Testis (tissue), 2 donors: ENCODE measurements at regions not wholly inside any gene's neighbourhood (a gene's known extent, or its start where the extent isn't known, plus 50 kb on each side); places are given as distances from the start of the nearest gene placed in this dataset.

ENCODE experiments used
- DNase-seq: peaks from one replicate; pipeline ENCODE4 v3.0.0-alpha.2; 2019
- H3K27ac ChIP-seq, 2 donors: fragments of 200-600 bp; sonication (generic); one replicate each; pipeline ENCODE4 v1.5.1; 2019
- H3K27me3 ChIP-seq: fragments of 200-600 bp; sonication (generic); one replicate; pipeline ENCODE4 v1.5.1; 2019
- H3K36me3 ChIP-seq: fragments of 200-600 bp; sonication (generic); one replicate; pipeline ENCODE4 v1.5.1; 2017; ENCODE audit warnings: low read depth; ENCODE audit errors: missing control alignments
- H3K4me1 ChIP-seq: fragments of 200-600 bp; sonication (generic); one replicate; pipeline ENCODE4 v1.5.1; 2019
- H3K4me3 ChIP-seq, 2 donors: fragments of 200-600 bp; sonication (generic); one replicate each; pipeline ENCODE4 v1.5.1; 2017 to 2019
- H3K9me3 ChIP-seq: fragments of 200-600 bp; sonication (generic); one replicate; pipeline ENCODE4 v1.5.1; 2017
- POLR2A ChIP-seq: fragments of 450-650 bp; IDR thresholded peaks from one replicate; pipeline ENCODE4 v1.6.1; 2017; ENCODE audit warnings: antibody characterized with exemption, mild to moderate bottlenecking, moderate library complexity
- WGBS, 2 donors: methylation state at CpG; one replicate each; pipeline ENCODE4 v1.1.5; 2018; 5-methylcytosine and 5-hydroxymethylcytosine counted together
- intact Hi-C: fragments of 100-400 bp; cut with DNase I; formaldehyde crosslinking; loops from one replicate; pipeline ENCODE4 v1.15.1; 2023; ENCODE audit warnings: low total_unique reads
- TF ChIP-seq, protein P1 (sequence below), 3 experiments: fragments of 450-650 bp in 2 of 3; fragments of 200-600 bp in 1 of 3; sonication (generic) in 1 of 3; IDR thresholded peaks; one replicate each; pipeline ENCODE4 v1.5.1; 2016 to 2019; ENCODE audit warnings: antibody characterized with exemption in 3 of 3, mild to moderate bottlenecking in 2 of 3, moderate library complexity in 1 of 3

DNA sequence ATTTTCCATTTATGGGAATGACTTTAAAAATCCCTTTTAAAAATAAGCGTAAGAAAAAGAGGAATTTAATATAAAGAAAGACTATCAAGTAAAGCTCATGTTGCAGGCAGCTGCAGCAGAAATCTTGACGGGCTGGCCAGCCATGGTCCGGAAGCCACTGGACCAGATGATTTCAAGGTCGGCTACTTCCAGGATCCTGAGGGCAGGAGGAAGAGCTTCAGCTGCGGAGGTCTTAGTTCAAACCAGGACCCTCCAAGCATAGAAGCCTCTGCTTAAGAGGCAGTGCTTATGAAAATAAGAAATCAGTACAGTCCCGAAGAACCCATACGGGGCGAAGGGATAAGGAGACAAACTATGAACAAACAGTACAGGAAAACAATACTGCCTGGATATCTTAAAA lies 220.2 kb upstream of the CELF2 start:
- Histone ChIP-seq H3K36me3 (no peaks in the 10 kb centered on the region), H3K9me3 (no peaks in the 10 kb centered on the region), H3K4me1 (peaks cover 7% of the 10 kb centered on the region), H3K27me3 (no peaks in the 10 kb centered on the region), H3K4me3 (no peak overlapping the region), H3K27ac (peak overlapping the region; percentile 79 to 82)
- WGBS, 2 donors, result 25 to 36% methylated on average over 8 of the region's 8 CpGs
- DNase-seq, result peak; percentile 38
- intact Hi-C loops, result no loop called here
- TF ChIP-seq, protein P1, sequence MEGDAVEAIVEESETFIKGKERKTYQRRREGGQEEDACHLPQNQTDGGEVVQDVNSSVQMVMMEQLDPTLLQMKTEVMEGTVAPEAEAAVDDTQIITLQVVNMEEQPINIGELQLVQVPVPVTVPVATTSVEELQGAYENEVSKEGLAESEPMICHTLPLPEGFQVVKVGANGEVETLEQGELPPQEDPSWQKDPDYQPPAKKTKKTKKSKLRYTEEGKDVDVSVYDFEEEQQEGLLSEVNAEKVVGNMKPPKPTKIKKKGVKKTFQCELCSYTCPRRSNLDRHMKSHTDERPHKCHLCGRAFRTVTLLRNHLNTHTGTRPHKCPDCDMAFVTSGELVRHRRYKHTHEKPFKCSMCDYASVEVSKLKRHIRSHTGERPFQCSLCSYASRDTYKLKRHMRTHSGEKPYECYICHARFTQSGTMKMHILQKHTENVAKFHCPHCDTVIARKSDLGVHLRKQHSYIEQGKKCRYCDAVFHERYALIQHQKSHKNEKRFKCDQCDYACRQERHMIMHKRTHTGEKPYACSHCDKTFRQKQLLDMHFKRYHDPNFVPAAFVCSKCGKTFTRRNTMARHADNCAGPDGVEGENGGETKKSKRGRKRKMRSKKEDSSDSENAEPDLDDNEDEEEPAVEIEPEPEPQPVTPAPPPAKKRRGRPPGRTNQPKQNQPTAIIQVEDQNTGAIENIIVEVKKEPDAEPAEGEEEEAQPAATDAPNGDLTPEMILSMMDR (IDR thresholded peaks at IDR 0.05), result no peak
- no peak for TF ChIP-seq POLR2A

DNA sequence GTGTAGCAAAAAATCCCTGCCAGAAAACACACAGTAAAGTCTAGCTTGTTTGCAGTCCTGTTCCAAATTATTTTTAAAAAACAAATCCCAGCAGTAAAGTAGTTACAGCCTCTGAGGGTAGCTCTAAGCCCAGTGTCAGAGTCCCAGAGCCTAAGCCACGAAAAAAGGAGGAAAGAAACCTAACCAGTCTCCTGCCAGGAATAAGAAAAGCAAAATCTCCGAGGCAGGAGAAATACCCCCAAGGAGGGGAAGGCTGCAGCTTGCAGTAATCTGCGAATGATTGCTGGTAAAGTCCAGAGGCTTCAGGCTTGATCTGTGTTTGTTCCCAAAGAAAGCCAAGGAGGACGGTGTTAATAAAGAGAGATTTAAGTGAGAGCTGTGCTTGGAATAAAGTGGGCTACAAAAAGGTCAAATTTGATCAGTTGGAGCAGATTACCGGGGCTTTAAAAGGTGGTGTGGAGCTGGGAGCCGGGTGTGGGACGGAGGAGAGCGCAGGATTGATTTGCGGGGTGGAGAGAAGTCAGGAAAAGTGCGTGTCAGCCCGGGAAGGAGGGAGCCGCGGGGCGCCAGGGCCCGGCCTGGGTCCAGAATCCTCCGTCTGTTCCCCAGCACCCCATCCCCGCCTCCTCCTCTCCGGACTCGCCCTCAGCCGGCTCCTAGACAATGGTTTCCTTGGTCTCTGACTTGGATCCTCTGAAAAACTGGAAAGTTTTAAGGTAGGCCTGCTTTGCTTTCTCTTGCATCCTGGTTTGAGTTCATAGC lies 219.4 kb upstream of the CELF2 start:
- 11 to 22% methylated on average over 20 of the region's 20 CpGs for WGBS, 2 donors
- Histone ChIP-seq H3K27ac (peak overlapping the region; percentile 79 to 82), H3K9me3 (no peaks in the 10 kb centered on the region), H3K36me3 (no peaks in the 10 kb centered on the region), H3K4me1 (peaks cover 7% of the 10 kb centered on the region), H3K4me3 (peak overlapping the region; percentile 22 to 30), H3K27me3 (no peaks in the 10 kb centered on the region)
- intact Hi-C loops, result no loop called here
- peak; percentile 25 for DNase-seq
- TF ChIP-seq, protein P1 (IDR thresholded peaks at IDR 0.05), result no peak
- TF ChIP-seq POLR2A, result no peak

DNA sequence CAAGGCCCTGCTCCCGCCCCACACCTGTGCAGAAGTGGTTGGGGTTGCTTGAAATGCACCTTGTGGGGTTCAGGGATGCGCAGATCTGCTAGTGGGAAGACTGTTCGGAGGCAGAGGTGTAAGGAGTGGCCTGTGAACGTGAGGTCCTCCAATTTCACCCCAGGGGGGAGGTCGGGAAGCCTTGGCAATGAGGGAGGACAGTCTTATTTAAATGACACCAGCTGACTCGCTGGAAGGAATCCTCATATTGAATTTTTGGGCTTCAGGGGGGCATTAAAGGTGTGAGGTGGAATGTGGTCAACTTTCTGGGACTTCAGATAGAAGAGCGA lies 218.8 kb upstream of the CELF2 start:
- intact Hi-C loops, result no loop called here
- DNase-seq, result no peak
- peaks cover 7% of the 10 kb centered on the region for H3K4me1 ChIP-seq
- no peaks in the 10 kb centered on the region for H3K36me3 ChIP-seq
- H3K27ac ChIP-seq, result peak overlapping the region; percentile 79 to 82
- WGBS, 2 donors, result 52 to 56% methylated on average over 7 of the region's 7 CpGs
- H3K27me3 ChIP-seq, result no peaks in the 10 kb centered on the region
- H3K4me3 ChIP-seq, result peak overlapping the region; percentile 22 to 30
- H3K9me3 ChIP-seq, result no peaks in the 10 kb centered on the region
- no peak for TF ChIP-seq POLR2A
- TF ChIP-seq, protein P1 (IDR thresholded peaks at IDR 0.05), result no peak

DNA sequence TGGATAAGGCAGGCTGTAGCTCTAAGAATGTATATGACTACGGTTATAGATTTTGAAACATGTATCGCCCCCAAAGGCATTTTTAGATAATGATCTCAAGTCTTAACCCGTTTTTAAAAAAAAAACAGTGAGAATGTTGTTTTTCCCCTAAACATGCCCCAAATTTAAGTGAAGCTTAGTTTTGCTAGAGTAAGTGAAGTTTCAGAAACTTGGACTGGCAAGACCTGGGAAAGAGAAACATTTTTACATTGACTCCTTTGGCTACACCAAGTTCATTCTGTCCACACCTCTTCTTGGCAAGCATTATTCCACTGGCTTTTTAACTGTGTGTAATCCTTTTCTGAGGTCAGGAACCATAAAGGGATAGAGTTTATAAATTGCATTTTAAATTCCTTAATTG lies 216.7 kb upstream of the CELF2 start:
- TF ChIP-seq, protein P1 (IDR thresholded peaks at IDR 0.05), result no peak
- no peak for TF ChIP-seq POLR2A
- Histone ChIP-seq H3K36me3 (no peaks in the 10 kb centered on the region), H3K4me1 (peaks cover 14% of the 10 kb centered on the region), H3K9me3 (no peaks in the 10 kb centered on the region), H3K4me3 (no peak overlapping the region), H3K27ac (no peak overlapping the region), H3K27me3 (no peaks in the 10 kb centered on the region)
- intact Hi-C loops, result no loop called here
- 86 to 95% methylated on average over 3 of the region's 3 CpGs for WGBS, 2 donors
- DNase-seq, result no peak

DNA sequence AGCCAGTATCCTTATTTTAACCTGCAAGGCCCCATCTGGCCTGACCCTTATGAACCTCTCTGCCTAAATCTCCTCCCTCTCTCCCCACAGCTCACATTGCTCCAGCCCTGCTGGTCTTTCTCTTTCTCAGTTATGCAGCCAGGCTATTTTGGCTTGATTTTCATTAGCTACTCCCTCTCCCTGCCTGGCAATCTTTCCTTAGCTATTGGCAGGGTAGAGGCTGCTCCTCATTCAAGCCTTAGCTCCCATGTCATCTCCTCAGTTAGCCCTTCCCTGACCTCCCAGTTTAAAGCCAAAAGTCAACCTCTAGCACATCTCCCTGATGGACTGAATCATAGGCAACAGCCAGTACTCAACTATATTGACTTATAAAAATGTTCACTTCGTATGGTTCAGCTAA lies 214.4 kb upstream of the CELF2 start:
- no peaks in the 10 kb centered on the region for H3K27me3 ChIP-seq
- no peak overlapping the region for H3K4me3 ChIP-seq
- TF ChIP-seq POLR2A, result no peak
- TF ChIP-seq, protein P1 (IDR thresholded peaks at IDR 0.05), result no peak
- WGBS, 2 donors, result 63 to 71% methylated on average over 1 of the region's 1 CpG
- no peak for DNase-seq
- H3K9me3 ChIP-seq, result no peaks in the 10 kb centered on the region
- H3K36me3 ChIP-seq, result no peaks in the 10 kb centered on the region
- peaks cover 7% of the 10 kb centered on the region for H3K4me1 ChIP-seq
- H3K27ac ChIP-seq, result no peak overlapping the region
- intact Hi-C loops, result no loop called here
